SK-N-MC (cell line): ENCODE measurements at regions not wholly inside any gene's neighbourhood (a gene's known extent, or its start where the extent isn't known, plus 50 kb on each side); places are given as distances from the start of the nearest gene placed in this dataset.

Experiments used
- EZH2 ChIP-seq: fragments of 200-600 bp; sonication (generic); IDR thresholded peaks from one replicate; pipeline ENCODE4 v1.6.1; 2017; ENCODE audit warnings: antibody characterized with exemption
- FOXP2 ChIP-seq: optimal IDR thresholded peaks from 2 replicates; pipeline ENCODE3; 2011; ENCODE audit warnings: mild to moderate bottlenecking, moderate library complexity; ENCODE audit not compliant: insufficient read depth; ENCODE audit errors: extremely low read length, control extremely low read depth
- POLR2AphosphoS5 ChIP-seq: IDR thresholded peaks from 2 replicates; pipeline ENCODE4 v1.6.1; 2012; ENCODE audit warnings: mild to moderate bottlenecking, low read depth, low read length, borderline replicate concordance

- TF ChIP-seq POLR2AphosphoS5 (no peak), FOXP2 (no peak), EZH2 (no peak)
Observed at GRCh38 chr7:19417231-19417630, 272.0 kb upstream of the FERD3L start.
